Activated T-cell treated with anti-CD3 and anti-CD28 coated beads for 4 hours (primary cell): ENCODE measurements at regions not wholly inside any gene's neighbourhood (a gene's known extent, or its start where the extent isn't known, plus 50 kb on each side); places are given as distances from the start of the nearest gene placed in this dataset.

Experiments
- DNase-seq: peaks from one replicate; pipeline ENCODE4 v3.0.0-alpha.2; 2020

- no peak for DNase-seq
Observed at GRCh38 chr7:424961-425793, 94.5 kb downstream of the PDGFA start.

GRCh38 chr7:425794-426188, 93.9 kb downstream of the PDGFA start:
- DNase-seq: no peak

GRCh38 chr7:426510-426909, 93.1 kb downstream of the PDGFA start:
- no peak for DNase-seq

- no peak for DNase-seq
Observed at GRCh38 chr7:427506-428103, 92.0 kb downstream of the PDGFA start.

- DNase-seq: no peak
Observed at GRCh38 chr7:428387-428786, 91.3 kb downstream of the PDGFA start.

- no peak for DNase-seq
Observed at GRCh38 chr7:428927-429827, 90.5 kb downstream of the PDGFA start.

- DNase-seq: no peak
Observed at GRCh38 chr7:429828-430180, 89.8 kb downstream of the PDGFA start.

GRCh38 chr7:431041-431440, 88.6 kb downstream of the PDGFA start:
- DNase-seq: no peak

- DNase-seq: no peak
Observed at GRCh38 chr7:431658-432111, 88.0 kb downstream of the PDGFA start.

- DNase-seq: no peak
Observed at GRCh38 chr7:432256-432655, 87.4 kb downstream of the PDGFA start.

- DNase-seq: no peak
Observed at GRCh38 chr7:432933-433332, 86.7 kb downstream of the PDGFA start.

GRCh38 chr7:433558-433957, 86.1 kb downstream of the PDGFA start:
- DNase-seq: no peak

- DNase-seq: no peak
Observed at GRCh38 chr7:434891-435629, 84.6 kb downstream of the PDGFA start.

GRCh38 chr7:435630-436366, 83.8 kb downstream of the PDGFA start:
- peak; percentile 12 for DNase-seq

GRCh38 chr7:436367-437128, 83.1 kb downstream of the PDGFA start:
- DNase-seq: no peak

- no peak for DNase-seq
Observed at GRCh38 chr7:437329-438251, 82.1 kb downstream of the PDGFA start.

- no peak for DNase-seq
Observed at GRCh38 chr7:438361-438760, 81.3 kb downstream of the PDGFA start.

- DNase-seq: no peak
Observed at GRCh38 chr7:438916-439315, 80.7 kb downstream of the PDGFA start.

- DNase-seq: no peak
Observed at GRCh38 chr7:440059-440749, 79.4 kb downstream of the PDGFA start.
